ENCODE measurements at regions not wholly inside any gene's neighbourhood (a gene's known extent, or its start where the extent isn't known, plus 50 kb on each side); places are given as distances from the start of the nearest gene placed in this dataset.

GRCh38 chr7:156386097-156386496 is 254.5 kb upstream of the RNF32 start:
- TF ChIP-seq EP300 (IDR thresholded peaks at IDR 0.05) (no peak), CTCF (IDR thresholded peaks at IDR 0.05) (no peak), POLR2AphosphoS5 (IDR thresholded peaks at IDR 0.05) (no peak), POLR2A (IDR thresholded peaks at IDR 0.05) (no peak)

All from suprapubic skin (tissue), 4 donors.